Suprapubic skin (tissue), 4 donors: ENCODE measurements at regions not wholly inside any gene's neighbourhood (a gene's known extent, or its start where the extent isn't known, plus 50 kb on each side); places are given as distances from the start of the nearest gene placed in this dataset.

ENCODE experiments used
- CTCF ChIP-seq, 2 donors: fragments of 200-600 bp in 1 of 2; fragments of 450-650 bp in 1 of 2; sonication (generic) in 1 of 2; IDR thresholded peaks; one replicate each; pipeline ENCODE4 v1.5.1; 2016 to 2019; ENCODE audit warnings: antibody characterized with exemption in 2 of 2, mild to moderate bottlenecking in 1 of 2, moderate library complexity in 1 of 2
- EP300 ChIP-seq: sonication (generic); formaldehyde crosslinking; IDR thresholded peaks from one replicate; pipeline ENCODE4 v1.6.1; 2017; ENCODE audit warnings: antibody characterized with exemption
- POLR2A ChIP-seq, 2 donors: fragments of 450-650 bp; IDR thresholded peaks; one replicate each; pipeline ENCODE4 v1.6.1; 2017; ENCODE audit warnings: antibody characterized with exemption in 2 of 2, mild to moderate bottlenecking in 2 of 2, moderate library complexity in 2 of 2
- POLR2AphosphoS5 ChIP-seq, 3 donors: sonication (generic); formaldehyde crosslinking; IDR thresholded peaks; one replicate each; pipeline ENCODE4 v1.6.1; 2017; ENCODE audit warnings: antibody characterized with exemption in 3 of 3

GRCh38 chr15:70589221-70589620 lies 174.1 kb downstream of the UACA start:
- TF ChIP-seq CTCF (IDR thresholded peaks at IDR 0.05) = no peak
- TF ChIP-seq EP300 = no peak
- TF ChIP-seq POLR2AphosphoS5 (IDR thresholded peaks at IDR 0.05) = no peak
- TF ChIP-seq POLR2A (IDR thresholded peaks at IDR 0.05) = no peak
